ENCODE measurements at regions not wholly inside any gene's neighbourhood (a gene's known extent, or its start where the extent isn't known, plus 50 kb on each side); places are given as distances from the start of the nearest gene placed in this dataset.

GRCh38 chr6:66699385-66699784 is 992.4 kb upstream of the EYS start:
- Histone ChIP-seq H3K27me3 (ENCODE audit: insufficient read depth, low read depth) (no peaks in the 10 kb centered on the region), H3K27ac (no peak overlapping the region), H3K9ac (no peak overlapping the region), H3K4me3 (IDR thresholded peaks at IDR 0.05; ENCODE audit: insufficient read depth, low read depth, low read length) (no peak overlapping the region), H3K36me3 (ENCODE audit: insufficient read depth) (no peaks in the 10 kb centered on the region), H3K4me2 (no peak overlapping the region), H4K20me1 (ENCODE audit: insufficient read depth) (no peaks in the 10 kb centered on the region), H3K79me2 (ENCODE audit: insufficient read depth, low read depth) (no peaks in the 10 kb centered on the region), H3K4me1 (ENCODE audit: low read depth, poor library complexity, severe bottlenecking) (no peaks in the 10 kb centered on the region), H2AFZ (ENCODE audit: low read depth) (no peak overlapping the region)
- TF ChIP-seq CTCF (conservative IDR thresholded peaks at IDR 0.05; ENCODE audit: low read depth, low read length), result no peak

GRCh38 chr6:66689608-66690007 is 982.6 kb upstream of the EYS start:
- no peak overlapping the region for H3K4me2 ChIP-seq
- no peaks in the 10 kb centered on the region for H3K79me2 ChIP-seq (ENCODE audit: insufficient read depth, low read depth)
- no peak overlapping the region for H3K9ac ChIP-seq
- no peaks in the 10 kb centered on the region for H3K4me1 ChIP-seq (ENCODE audit: low read depth, poor library complexity, severe bottlenecking)
- H3K4me3 ChIP-seq (IDR thresholded peaks at IDR 0.05; ENCODE audit: insufficient read depth, low read depth, low read length), result no peak overlapping the region
- H3K27ac ChIP-seq, result no peak overlapping the region
- no peaks in the 10 kb centered on the region for H4K20me1 ChIP-seq (ENCODE audit: insufficient read depth)
- H3K27me3 ChIP-seq (ENCODE audit: insufficient read depth, low read depth), result no peaks in the 10 kb centered on the region
- no peak overlapping the region for H2AFZ ChIP-seq (ENCODE audit: low read depth)
- H3K36me3 ChIP-seq (ENCODE audit: insufficient read depth), result no peaks in the 10 kb centered on the region
- no peak for TF ChIP-seq CTCF (conservative IDR thresholded peaks at IDR 0.05; ENCODE audit: low read depth, low read length)

GRCh38 chr6:66687611-66688140 is 980.6 kb upstream of the EYS start:
- no peaks in the 10 kb centered on the region for H4K20me1 ChIP-seq (ENCODE audit: insufficient read depth)
- TF ChIP-seq CTCF (conservative IDR thresholded peaks at IDR 0.05; ENCODE audit: low read depth, low read length), result no peak
- H2AFZ ChIP-seq (ENCODE audit: low read depth), result no peak overlapping the region
- no peaks in the 10 kb centered on the region for H3K4me1 ChIP-seq (ENCODE audit: low read depth, poor library complexity, severe bottlenecking)
- H3K9ac ChIP-seq, result no peak overlapping the region
- H3K79me2 ChIP-seq (ENCODE audit: insufficient read depth, low read depth), result no peaks in the 10 kb centered on the region
- no peak overlapping the region for H3K4me3 ChIP-seq (IDR thresholded peaks at IDR 0.05; ENCODE audit: insufficient read depth, low read depth, low read length)
- no peak overlapping the region for H3K4me2 ChIP-seq
- no peak overlapping the region for H3K27ac ChIP-seq
- no peaks in the 10 kb centered on the region for H3K36me3 ChIP-seq (ENCODE audit: insufficient read depth)
- no peaks in the 10 kb centered on the region for H3K27me3 ChIP-seq (ENCODE audit: insufficient read depth, low read depth)

- Histone ChIP-seq H4K20me1 (ENCODE audit: insufficient read depth) (no peaks in the 10 kb centered on the region), H3K4me1 (ENCODE audit: low read depth, poor library complexity, severe bottlenecking) (no peaks in the 10 kb centered on the region), H3K36me3 (ENCODE audit: insufficient read depth) (no peaks in the 10 kb centered on the region), H3K4me3 (IDR thresholded peaks at IDR 0.05; ENCODE audit: insufficient read depth, low read depth, low read length) (no peak overlapping the region), H2AFZ (ENCODE audit: low read depth) (no peak overlapping the region), H3K79me2 (ENCODE audit: insufficient read depth, low read depth) (no peaks in the 10 kb centered on the region), H3K27ac (no peak overlapping the region), H3K27me3 (ENCODE audit: insufficient read depth, low read depth) (no peaks in the 10 kb centered on the region), H3K4me2 (no peak overlapping the region), H3K9ac (no peak overlapping the region)
- no peak for TF ChIP-seq CTCF (conservative IDR thresholded peaks at IDR 0.05; ENCODE audit: low read depth, low read length)
These were observed 968.9 kb upstream of the EYS start for GRCh38 chr6:66675906-66676305.
